Activated CD8-positive, alpha-beta memory T cell treated with anti-CD3 and anti-CD28 coated beads, Interleukin-2, amount 10 ng/mL, durations not matched to agents 7 days and 5 days (primary cell): ENCODE measurements at regions not wholly inside any gene's neighbourhood (a gene's known extent, or its start where the extent isn't known, plus 50 kb on each side); places are given as distances from the start of the nearest gene placed in this dataset.

Source experiments
- ATAC-seq: fragments of 150-1000 bp; cut with Tn5 transposase; one replicate; pipeline ENCODE4 v1.10.0; 2021; ENCODE audit warnings: moderate library complexity
- CTCF ChIA-PET: fragments of 350-600 bp; sonication (Branson Sonifier 250); formaldehyde crosslinking; loops from one replicate; lab custom pipeline; 2021; ENCODE audit warnings: antibody characterized with exemption; lab: Charles Lee
- DNase-seq: peaks from one replicate; pipeline ENCODE4 v3.0.0-alpha.2; 2020
- H3K27ac Mint-ChIP-seq: one replicate; pipeline ENCODE4 v1.8.0; 2021; ENCODE audit warnings: mild to moderate bottlenecking, mixed read lengths
- H3K27me3 Mint-ChIP-seq: one replicate; pipeline ENCODE4 v1.8.0; 2021; ENCODE audit warnings: mixed read lengths
- H3K36me3 Mint-ChIP-seq: one replicate; pipeline ENCODE4 v1.8.0; 2021; ENCODE audit warnings: mild to moderate bottlenecking, mixed read lengths
- H3K4me1 Mint-ChIP-seq: one replicate; pipeline ENCODE4 v1.8.0; 2021; ENCODE audit warnings: mixed read lengths
- H3K4me3 Mint-ChIP-seq: one replicate; pipeline ENCODE4 v1.8.0; 2021; ENCODE audit warnings: mild to moderate bottlenecking, moderate library complexity, mixed read lengths
- H3K9me3 Mint-ChIP-seq: one replicate; pipeline ENCODE4 v1.8.0; 2022; ENCODE audit warnings: low read depth, mixed read lengths

DNA sequence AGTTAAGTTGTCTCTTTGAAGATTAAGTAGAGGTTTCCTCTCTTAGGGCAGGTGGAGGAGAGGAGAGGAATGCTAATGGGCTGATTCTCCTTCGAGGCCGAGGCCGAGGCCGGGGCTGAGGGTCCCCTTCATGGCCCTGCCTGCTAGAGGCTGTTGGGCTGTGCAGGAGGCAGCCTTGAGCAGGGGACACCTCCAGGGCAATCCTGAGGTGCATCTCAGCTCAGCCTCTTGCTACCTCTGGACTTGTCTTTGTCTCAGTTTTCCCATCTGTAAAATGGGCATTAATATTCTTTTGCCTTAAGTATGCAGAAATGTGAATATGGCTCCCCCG is 97.7 kb upstream of the PRR20G start:
- no peaks in the 10 kb centered on the region for H3K4me1 Mint-ChIP-seq
- no peaks in the 10 kb centered on the region for H3K36me3 Mint-ChIP-seq
- no peak for ATAC-seq
- peaks cover 6% of the 10 kb centered on the region for H3K27me3 Mint-ChIP-seq
- H3K27ac Mint-ChIP-seq, result no peak overlapping the region
- H3K4me3 Mint-ChIP-seq, result no peak overlapping the region
- DNase-seq, result no peak
- H3K9me3 Mint-ChIP-seq, result peaks cover 2% of the 10 kb centered on the region
- CTCF ChIA-PET, result no interaction called here

DNA sequence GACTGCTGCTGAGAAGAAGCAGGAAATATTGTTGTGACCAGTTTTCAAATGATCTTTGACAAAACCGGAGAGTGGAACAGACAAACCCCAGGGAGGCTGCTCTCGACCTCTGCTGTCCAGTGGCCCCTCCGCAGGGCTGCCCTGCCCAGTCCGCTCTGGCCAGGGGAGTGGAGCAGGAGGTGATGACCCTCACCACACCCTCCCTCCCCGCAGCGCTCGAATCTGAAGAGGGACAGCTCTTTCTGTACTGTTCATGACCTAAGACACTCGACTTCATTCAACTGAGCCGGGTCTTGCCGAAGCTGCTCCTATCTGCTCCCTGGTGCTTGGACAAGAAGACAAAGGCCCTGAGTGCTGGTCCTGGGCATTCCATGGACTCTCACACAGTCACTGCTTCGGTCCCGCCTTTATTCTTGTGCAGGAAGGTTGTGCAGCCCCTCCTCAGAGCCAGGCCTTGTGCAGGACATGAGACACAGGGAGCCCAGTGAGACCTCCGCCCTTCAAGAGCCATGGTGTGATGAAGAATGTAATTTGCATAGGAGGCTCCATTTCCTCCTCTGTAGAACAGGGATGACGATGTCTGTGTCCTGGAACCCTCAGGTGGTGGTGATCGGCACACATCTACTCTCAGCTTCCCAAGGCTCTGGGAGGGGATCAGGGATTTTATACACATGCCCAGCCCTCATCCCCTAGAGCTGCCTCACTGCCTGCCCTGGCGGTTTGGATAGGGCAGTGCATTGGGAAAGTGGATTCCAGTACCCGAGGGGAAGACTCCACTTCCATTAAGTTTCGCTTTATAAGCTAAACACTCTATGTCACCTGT is 97.1 kb upstream of the PRR20G start:
- ATAC-seq (no peak), DNase-seq (no peak)
- peaks cover 2% of the 10 kb centered on the region for H3K9me3 Mint-ChIP-seq
- CTCF ChIA-PET, result no interaction called here
- no peak overlapping the region for H3K4me3 Mint-ChIP-seq
- no peaks in the 10 kb centered on the region for H3K4me1 Mint-ChIP-seq
- H3K36me3 Mint-ChIP-seq, result no peaks in the 10 kb centered on the region
- H3K27me3 Mint-ChIP-seq, result peaks cover 6% of the 10 kb centered on the region
- no peak overlapping the region for H3K27ac Mint-ChIP-seq

DNA sequence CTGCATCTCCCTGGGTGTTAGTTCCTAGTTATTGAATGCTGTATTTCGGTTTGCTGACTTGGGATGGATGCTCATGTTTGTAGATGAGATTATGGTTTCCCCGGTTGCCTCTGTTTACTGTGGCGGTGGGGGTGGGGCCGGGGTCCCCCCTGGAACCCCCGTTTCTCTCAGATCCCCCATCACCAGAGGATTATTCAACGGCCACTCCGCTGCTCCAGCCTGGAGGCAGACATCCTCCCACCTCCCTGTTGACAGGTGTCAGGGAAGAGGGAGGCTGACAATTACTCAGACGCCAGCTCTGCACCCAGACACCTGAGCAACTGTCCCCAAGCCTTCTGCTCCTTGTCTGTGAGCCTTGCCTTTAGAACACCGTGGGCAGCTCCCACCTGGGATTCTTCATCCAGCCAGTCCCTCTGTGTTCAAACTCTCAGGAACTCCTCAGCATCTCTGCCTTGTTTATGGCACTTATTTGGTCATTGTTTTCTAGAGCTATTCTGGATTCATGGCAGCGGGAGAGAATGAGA is 95.9 kb upstream of the PRR20G start:
- Mint-ChIP-seq H3K9me3 (peaks cover 2% of the 10 kb centered on the region), H3K4me3 (no peak overlapping the region), H3K4me1 (no peaks in the 10 kb centered on the region), H3K36me3 (no peaks in the 10 kb centered on the region), H3K27ac (no peak overlapping the region), H3K27me3 (peaks cover 6% of the 10 kb centered on the region)
- ATAC-seq (no peak), DNase-seq (no peak)
- CTCF ChIA-PET, result interaction anchor here (1.9 kb wide), 1 partner anchor 9 kb away, joined by 5 read pairs; no protein-coding TSS in a partner anchor

DNA sequence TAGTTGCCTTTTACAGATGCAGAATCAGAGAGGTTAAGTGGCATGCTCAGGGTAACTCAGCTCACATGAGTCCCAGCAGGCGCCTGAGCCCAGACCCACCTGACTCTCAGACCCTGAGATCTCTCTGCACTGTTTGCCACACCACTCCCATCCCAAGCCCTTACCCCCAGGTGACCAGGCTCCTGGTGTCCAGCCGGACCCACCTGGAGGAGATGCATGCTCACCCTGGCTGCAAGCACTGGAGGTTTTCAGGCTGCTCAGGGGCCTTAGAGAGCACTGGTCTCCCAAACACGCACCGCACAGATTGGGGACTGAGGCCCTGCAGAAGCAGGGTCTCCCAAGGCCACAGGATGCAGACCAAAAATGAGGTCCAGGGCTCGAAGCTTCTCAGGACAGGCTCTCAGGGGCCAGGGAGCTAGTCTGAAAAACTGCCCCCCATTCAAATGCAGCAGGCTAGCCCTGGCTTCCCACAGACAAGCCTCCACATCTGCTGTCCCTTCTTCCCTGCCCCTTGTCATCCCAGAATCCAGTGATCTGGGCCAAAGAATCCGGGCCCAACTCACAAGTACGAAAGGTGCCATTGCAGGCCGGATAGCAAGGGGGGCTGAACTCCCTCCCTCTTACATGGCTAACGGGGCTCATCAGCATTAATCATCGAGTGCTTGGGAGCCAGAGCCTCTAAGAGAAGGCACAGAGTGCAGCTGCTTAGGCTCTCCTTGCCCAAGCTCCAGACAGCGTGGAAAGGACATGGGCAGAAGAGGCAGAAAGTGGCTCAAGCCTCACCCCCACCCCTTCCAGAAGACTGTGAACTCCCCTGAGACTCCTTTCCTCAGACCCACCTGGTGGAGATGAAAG is 90.2 kb upstream of the PRR20G start:
- Mint-ChIP-seq H3K36me3 (no peaks in the 10 kb centered on the region), H3K4me1 (no peaks in the 10 kb centered on the region), H3K27ac (no peak overlapping the region), H3K9me3 (peaks cover 2% of the 10 kb centered on the region), H3K27me3 (peaks cover 6% of the 10 kb centered on the region), H3K4me3 (no peak overlapping the region)
- CTCF ChIA-PET, result no interaction called here
- no peak for ATAC-seq
- DNase-seq, result no peak

DNA sequence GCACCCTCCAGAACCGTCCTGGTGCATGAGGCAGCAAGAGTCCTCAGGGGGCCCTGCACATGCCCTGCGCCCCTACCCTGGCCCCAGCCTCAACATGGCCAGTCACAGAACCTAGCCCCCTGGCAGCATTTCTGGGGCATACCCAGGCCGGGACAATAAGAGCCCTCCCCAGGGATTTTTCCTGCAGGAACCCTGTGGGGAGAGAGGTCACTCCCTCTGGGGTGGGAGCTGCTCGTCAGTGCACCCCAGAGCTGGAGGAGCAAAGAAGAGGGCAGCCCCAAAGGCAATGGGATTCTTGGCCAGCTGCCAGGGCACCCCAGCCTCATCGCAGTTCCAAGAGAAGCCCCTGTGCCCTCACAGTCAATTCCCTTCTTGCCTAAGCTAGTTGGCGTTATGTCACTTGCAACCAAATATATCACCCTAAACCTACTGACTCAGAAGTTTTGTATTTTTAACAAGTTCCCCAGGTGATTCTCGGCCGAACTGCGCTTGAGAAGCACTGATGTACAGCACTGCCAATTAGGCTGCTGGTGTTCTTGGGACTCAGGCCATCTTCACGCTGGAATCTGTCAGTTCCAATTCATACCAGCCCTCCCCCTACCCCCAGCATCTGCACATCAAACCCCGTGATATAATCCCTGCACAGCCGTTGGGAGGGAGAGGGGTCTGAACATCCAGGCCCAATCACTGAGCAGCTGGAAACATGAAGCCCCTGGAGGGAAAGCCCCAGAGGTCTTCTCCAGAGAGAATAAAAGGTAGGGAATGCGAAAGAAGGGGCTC is 87.5 kb upstream of the PRR20G start:
- ATAC-seq, result no peak
- H3K27ac Mint-ChIP-seq, result no peak overlapping the region
- CTCF ChIA-PET, result interaction anchor here (1.2 to 3.5 kb wide), 3 partner anchors 8 to 172 kb away, joined by 3 to 13 read pairs (median 5); no protein-coding TSS in a partner anchor
- H3K4me1 Mint-ChIP-seq, result no peaks in the 10 kb centered on the region
- H3K36me3 Mint-ChIP-seq, result no peaks in the 10 kb centered on the region
- H3K9me3 Mint-ChIP-seq, result no peaks in the 10 kb centered on the region
- DNase-seq, result no peak
- H3K4me3 Mint-ChIP-seq, result no peak overlapping the region
- H3K27me3 Mint-ChIP-seq, result peaks cover 5% of the 10 kb centered on the region

DNA sequence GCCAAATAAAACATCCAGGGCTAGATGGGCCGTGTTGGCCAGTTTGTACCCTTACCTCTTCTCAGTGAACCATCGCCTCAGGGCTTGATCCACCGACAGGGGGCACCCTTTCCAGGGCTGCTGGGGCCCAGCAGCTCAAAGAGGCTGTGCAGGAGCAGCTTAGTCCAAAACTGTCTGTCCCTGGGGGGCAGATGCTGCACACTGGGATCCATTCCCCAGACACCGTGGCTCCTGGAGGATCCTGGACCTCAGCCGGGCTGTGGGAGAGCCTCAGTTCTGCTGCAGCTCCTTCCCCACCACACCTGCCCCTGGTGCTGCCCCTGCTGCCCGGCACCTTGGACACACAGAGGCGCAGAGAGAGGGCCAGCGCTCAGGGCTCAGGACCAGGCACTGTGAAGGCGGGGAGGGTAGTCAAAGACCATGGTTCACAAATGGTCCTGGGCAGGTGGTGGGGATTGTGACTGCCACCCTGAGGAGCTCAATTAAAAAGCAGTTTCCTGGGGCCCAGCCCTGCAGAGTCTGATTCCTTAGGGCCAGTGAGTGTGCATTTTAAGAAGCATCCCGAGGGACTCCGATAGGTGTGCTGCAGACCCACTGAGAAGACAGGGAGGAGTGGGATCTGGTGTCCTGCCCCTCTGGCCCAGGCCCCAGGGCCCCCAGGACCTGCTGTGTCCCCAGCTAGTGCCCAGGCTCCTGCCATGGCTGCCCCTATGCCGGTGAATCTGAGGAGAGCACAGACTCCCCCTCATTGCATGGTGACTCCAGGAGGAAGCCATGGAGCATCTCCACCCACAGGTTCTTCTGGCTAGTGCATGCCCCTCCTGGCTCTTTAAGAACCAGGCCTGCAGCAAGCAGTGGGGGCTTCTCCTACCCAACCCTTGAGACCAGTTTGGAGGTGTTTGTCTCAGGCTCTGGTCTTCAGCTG is 86.5 kb upstream of the PRR20G start:
- CTCF ChIA-PET, result interaction anchor here (1.4 to 3.5 kb wide), 3 partner anchors 9 to 172 kb away, joined by 5 to 13 read pairs (median 6); no protein-coding TSS in a partner anchor
- Mint-ChIP-seq H3K27me3 (peaks cover 6% of the 10 kb centered on the region), H3K9me3 (no peaks in the 10 kb centered on the region), H3K27ac (no peak overlapping the region), H3K4me1 (no peaks in the 10 kb centered on the region), H3K36me3 (no peaks in the 10 kb centered on the region), H3K4me3 (no peak overlapping the region)
- ATAC-seq (no peak), DNase-seq (no peak)

DNA sequence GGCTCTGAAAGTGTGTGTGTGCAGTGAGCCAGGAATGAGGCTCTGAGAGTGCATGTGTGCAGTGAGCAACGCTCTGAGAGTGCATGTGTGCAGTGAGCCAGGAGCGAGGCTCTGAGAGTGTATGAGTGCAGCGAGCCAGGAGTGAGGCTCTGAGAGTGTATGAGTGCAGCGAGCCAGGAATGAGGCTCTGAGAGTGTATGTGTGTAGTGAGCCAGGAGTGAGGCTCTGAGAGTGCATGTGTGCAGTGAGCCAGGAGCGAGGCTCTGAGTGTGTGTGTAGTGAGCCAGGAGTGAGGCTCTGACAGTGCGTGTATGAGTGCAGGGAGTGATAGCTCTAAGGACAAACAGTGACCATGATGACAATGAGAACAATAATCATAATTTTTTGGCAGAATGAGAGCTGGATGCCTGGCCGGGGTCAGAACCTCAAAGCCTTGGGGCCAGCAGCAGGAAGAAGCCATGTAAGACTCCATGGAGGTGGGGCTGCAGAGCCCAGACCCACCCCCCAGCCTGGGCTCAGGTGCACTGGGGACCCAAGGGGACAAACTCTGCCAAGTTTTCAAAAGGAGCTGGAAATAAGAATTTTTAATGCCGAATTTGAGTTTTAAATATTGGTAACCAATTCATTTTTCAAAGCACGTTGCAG is 85.7 kb upstream of the PRR20G start:
- ATAC-seq (no peak), DNase-seq (no peak)
- Mint-ChIP-seq H3K36me3 (no peaks in the 10 kb centered on the region), H3K4me1 (no peaks in the 10 kb centered on the region), H3K27ac (no peak overlapping the region), H3K9me3 (no peaks in the 10 kb centered on the region), H3K4me3 (no peak overlapping the region), H3K27me3 (peaks cover 6% of the 10 kb centered on the region)
- CTCF ChIA-PET, result interaction anchor here (1.4 to 3.5 kb wide), 3 partner anchors 9 to 173 kb away, joined by 5 to 13 read pairs (median 6); no protein-coding TSS in a partner anchor

DNA sequence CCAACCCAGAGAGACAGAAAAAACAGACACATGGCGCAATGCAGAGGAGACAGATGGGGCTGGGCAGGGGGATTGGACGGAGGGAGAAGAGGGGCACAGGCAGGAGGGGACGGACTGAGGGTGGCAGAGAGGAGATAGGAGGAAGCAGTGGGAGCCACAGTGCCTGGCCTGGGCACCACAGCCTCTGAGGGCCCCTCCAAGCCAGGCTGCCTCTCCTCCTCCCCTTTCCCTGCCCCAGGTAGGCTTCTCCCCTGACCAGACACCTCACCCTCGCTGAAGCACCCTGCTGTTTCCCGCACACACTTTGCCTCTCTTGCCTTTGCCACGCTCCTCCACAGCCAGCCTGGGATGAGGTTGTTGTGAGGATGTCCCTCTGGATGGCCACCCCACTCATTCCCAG is 84.0 kb upstream of the PRR20G start:
- no peak for ATAC-seq
- CTCF ChIA-PET, result no interaction called here
- Mint-ChIP-seq H3K27ac (no peak overlapping the region), H3K36me3 (no peaks in the 10 kb centered on the region), H3K4me1 (no peaks in the 10 kb centered on the region), H3K9me3 (no peaks in the 10 kb centered on the region), H3K27me3 (peaks cover 9% of the 10 kb centered on the region), H3K4me3 (no peak overlapping the region)
- DNase-seq, result no peak

DNA sequence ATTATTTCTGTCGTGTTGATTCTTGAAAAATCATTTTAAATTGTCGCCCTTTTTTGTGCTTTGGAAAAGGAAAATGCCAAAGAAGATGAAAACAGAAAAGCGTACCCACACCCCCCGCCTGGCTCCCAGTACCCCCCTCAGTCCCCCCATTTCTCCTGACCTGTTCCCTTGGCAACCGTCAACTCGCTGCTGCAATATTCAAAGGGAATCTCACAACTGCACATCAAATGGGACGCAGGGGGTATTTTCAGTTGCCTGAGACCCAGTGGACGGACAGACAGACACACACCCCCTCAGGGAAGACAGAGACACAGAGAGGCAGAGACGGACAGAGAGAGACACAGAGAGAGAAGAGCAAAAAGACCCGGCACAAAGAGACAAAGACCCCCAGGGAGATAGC is 83.5 kb upstream of the PRR20G start:
- DNase-seq (no peak), ATAC-seq (no peak)
- CTCF ChIA-PET, result no interaction called here
- Mint-ChIP-seq H3K27me3 (peaks cover 14% of the 10 kb centered on the region), H3K36me3 (no peaks in the 10 kb centered on the region), H3K4me1 (no peaks in the 10 kb centered on the region), H3K4me3 (no peak overlapping the region), H3K27ac (no peak overlapping the region), H3K9me3 (no peaks in the 10 kb centered on the region)

DNA sequence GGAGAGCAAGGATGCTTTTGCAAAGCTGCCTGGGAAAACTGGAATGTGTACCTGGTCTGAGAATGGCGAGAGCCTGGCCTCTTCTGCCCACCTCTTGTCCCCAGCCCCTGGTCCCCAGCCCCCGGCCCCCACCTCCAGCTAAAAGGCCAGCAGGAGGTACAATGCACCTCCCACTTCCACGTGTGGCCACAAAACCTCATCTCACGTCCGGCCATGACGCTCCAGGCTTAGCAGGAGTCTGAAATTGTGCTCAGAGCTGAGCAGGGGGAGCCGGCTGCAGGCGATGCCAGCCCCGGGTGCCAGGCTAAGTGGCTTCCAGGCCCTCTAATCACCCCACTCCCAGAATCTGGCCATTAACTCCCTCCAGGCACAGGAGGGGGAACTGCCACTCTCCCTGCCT is 83.1 kb upstream of the PRR20G start:
- H3K4me3 Mint-ChIP-seq, result no peak overlapping the region
- CTCF ChIA-PET, result no interaction called here

DNA sequence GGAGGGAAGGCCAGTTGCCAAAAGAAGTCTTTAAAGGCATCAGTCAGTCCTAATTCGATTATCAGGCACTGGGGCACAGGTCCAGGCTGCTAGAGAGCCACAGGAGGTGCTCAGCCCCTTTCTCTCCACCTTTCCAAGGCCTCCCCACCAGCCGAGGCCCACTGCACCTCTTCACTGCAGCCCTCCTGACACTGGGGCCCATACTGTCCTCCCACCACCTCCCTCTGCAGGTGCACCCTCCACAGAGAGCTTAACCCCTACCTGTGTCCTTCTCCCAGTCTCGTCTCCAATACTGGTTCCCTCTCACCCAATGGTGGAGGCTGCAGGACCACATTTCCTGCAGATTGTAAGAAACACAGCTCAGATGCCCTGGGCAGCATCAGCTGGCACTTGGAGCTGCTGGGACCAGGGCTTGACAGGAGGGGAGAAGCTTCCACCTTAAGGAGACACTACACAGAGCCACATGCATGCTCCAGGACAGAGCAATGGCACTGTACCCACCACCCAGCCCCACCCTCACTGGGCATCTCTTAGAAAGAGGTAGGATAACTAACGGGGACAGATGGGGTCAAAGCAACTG is 81.6 kb upstream of the PRR20G start:
- Mint-ChIP-seq H3K9me3 (no peaks in the 10 kb centered on the region), H3K36me3 (no peaks in the 10 kb centered on the region), H3K4me1 (no peaks in the 10 kb centered on the region), H3K27me3 (peaks cover 20% of the 10 kb centered on the region), H3K4me3 (no peak overlapping the region), H3K27ac (no peak overlapping the region)
- CTCF ChIA-PET, result no interaction called here
- DNase-seq, result no peak
- ATAC-seq, result no peak

More for the DNA sequence above, 83.1 kb upstream of the PRR20G start:
- no peak overlapping the region for H3K27ac Mint-ChIP-seq
- H3K36me3 Mint-ChIP-seq, result no peaks in the 10 kb centered on the region
- no peaks in the 10 kb centered on the region for H3K4me1 Mint-ChIP-seq
- H3K27me3 Mint-ChIP-seq, result peaks cover 16% of the 10 kb centered on the region
- ATAC-seq (no peak), DNase-seq (no peak)
- H3K9me3 Mint-ChIP-seq, result no peaks in the 10 kb centered on the region
